HG03558 (cell line): ENCODE measurements at regions not wholly inside any gene's neighbourhood (a gene's known extent, or its start where the extent isn't known, plus 50 kb on each side); places are given as distances from the start of the nearest gene placed in this dataset.
A peak's percentile ranks its signal among the peaks of the same experiment; 100 is the strongest.
"Not testable (repeated sequence)": the region's sequence is repeated elsewhere in the genome, so short reads cannot be mapped to it uniquely, and the experiment has no call there.

Experiments
- ATAC-seq: cut with Tn5 transposase; IDR thresholded peaks from one replicate; pipeline ENCODE4 v1.9.1; 2021; ENCODE audit warnings: moderate number of reproducible peaks; ENCODE audit not compliant: unreplicated experiment; ENCODE audit errors: extremely low read depth

- no peak for ATAC-seq
Measured at GRCh38 chr2:75865083-75865482, 154.4 kb upstream of the GCFC2 start.

GRCh38 chr2:75862547-75862946, 151.8 kb upstream of the GCFC2 start:
- ATAC-seq, result no peak

- no peak for ATAC-seq
Measured at GRCh38 chr2:75853436-75853835, 142.7 kb upstream of the GCFC2 start.

- no peak for ATAC-seq
Measured at GRCh38 chr2:75852639-75853038, 141.9 kb upstream of the GCFC2 start.

GRCh38 chr2:75846683-75847190, 136.0 kb upstream of the GCFC2 start:
- ATAC-seq, result no peak

GRCh38 chr2:75844651-75845050, 133.9 kb upstream of the GCFC2 start:
- peak; percentile 75 for ATAC-seq

- ATAC-seq, result not testable (repeated sequence)
Measured at GRCh38 chr2:75834588-75834987, 123.9 kb upstream of the GCFC2 start.

GRCh38 chr2:75833386-75833785, 122.7 kb upstream of the GCFC2 start:
- ATAC-seq, result no peak

GRCh38 chr2:75828826-75829225, 118.1 kb upstream of the GCFC2 start:
- ATAC-seq, result no peak

GRCh38 chr2:75823515-75823914, 112.8 kb upstream of the GCFC2 start:
- ATAC-seq, result not testable (repeated sequence)

GRCh38 chr2:75822336-75822735, 111.6 kb upstream of the GCFC2 start:
- ATAC-seq, result no peak

- ATAC-seq, result no peak
Measured at GRCh38 chr2:75820693-75821092, 110.0 kb upstream of the GCFC2 start.

- no peak for ATAC-seq
Measured at GRCh38 chr2:75810611-75811330, 100.1 kb upstream of the GCFC2 start.

GRCh38 chr2:75808793-75809535, 98.2 kb upstream of the GCFC2 start:
- no peak for ATAC-seq

- ATAC-seq, result no peak
Measured at GRCh38 chr2:75807992-75808391, 97.3 kb upstream of the GCFC2 start.

GRCh38 chr2:75801234-75801982, 90.7 kb upstream of the GCFC2 start:
- peak; percentile 33 for ATAC-seq

GRCh38 chr2:75800456-75800855, 89.7 kb upstream of the GCFC2 start:
- ATAC-seq, result peak; percentile 64

- ATAC-seq, result no peak
Measured at GRCh38 chr2:75799859-75800258, 89.1 kb upstream of the GCFC2 start.

GRCh38 chr2:75798569-75798968, 87.9 kb upstream of the GCFC2 start:
- no peak for ATAC-seq

- no peak for ATAC-seq
Measured at GRCh38 chr2:75792996-75793395, 82.3 kb upstream of the GCFC2 start.

- no peak for ATAC-seq
Measured at GRCh38 chr2:75792146-75792545, 81.4 kb upstream of the GCFC2 start.
